ENCODE measurements at regions not wholly inside any gene's neighbourhood (a gene's known extent, or its start where the extent isn't known, plus 50 kb on each side); places are given as distances from the start of the nearest gene placed in this dataset.

GRCh38 chr11:126127898-126128297 is 65.2 kb upstream of the CDON start:
- DNase-seq, result no peak

GRCh38 chr11:126127284-126127845 is 64.7 kb upstream of the CDON start:
- DNase-seq, result no peak

- no peak for DNase-seq
These were observed 61.6 kb upstream of the CDON start for GRCh38 chr11:126124231-126124661.

GRCh38 chr11:126123686-126124085 is 61.0 kb upstream of the CDON start:
- DNase-seq, result no peak

- DNase-seq, result no peak
These were observed 60.2 kb upstream of the CDON start for GRCh38 chr11:126122863-126123262.

GRCh38 chr11:126121296-126121695 is 58.6 kb upstream of the CDON start:
- DNase-seq, result no peak

GRCh38 chr11:126118806-126119205 is 56.1 kb upstream of the CDON start:
- DNase-seq, result no peak

GRCh38 chr11:126115816-126116331 is 53.2 kb upstream of the CDON start:
- no peak for DNase-seq

GRCh38 chr11:126115127-126115495 is 52.4 kb upstream of the CDON start:
- peak; percentile 42 for DNase-seq

- DNase-seq, result peak; percentile 26
These were observed 51.9 kb upstream of the CDON start for GRCh38 chr11:126114486-126115126.

- DNase-seq, result no peak
These were observed 51.3 kb upstream of the CDON start for GRCh38 chr11:126113963-126114362.

GRCh38 chr11:126113515-126113957 is 50.9 kb upstream of the CDON start:
- no peak for DNase-seq

- no peak for DNase-seq
These were observed 50.3 kb upstream of the CDON start for GRCh38 chr11:126113012-126113411.

- no peak for DNase-seq
These were observed 49.9 kb upstream of the CDON start for GRCh38 chr11:126112547-126112946.
